GM19351 (cell line): ENCODE measurements at regions not wholly inside any gene's neighbourhood (a gene's known extent, or its start where the extent isn't known, plus 50 kb on each side); places are given as distances from the start of the nearest gene placed in this dataset.

Source experiments
- ATAC-seq: cut with Tn5 transposase; IDR thresholded peaks from one replicate; pipeline ENCODE4 v1.9.1; 2021; ENCODE audit warnings: mild to moderate bottlenecking, moderate library complexity; ENCODE audit not compliant: unreplicated experiment

DNA sequence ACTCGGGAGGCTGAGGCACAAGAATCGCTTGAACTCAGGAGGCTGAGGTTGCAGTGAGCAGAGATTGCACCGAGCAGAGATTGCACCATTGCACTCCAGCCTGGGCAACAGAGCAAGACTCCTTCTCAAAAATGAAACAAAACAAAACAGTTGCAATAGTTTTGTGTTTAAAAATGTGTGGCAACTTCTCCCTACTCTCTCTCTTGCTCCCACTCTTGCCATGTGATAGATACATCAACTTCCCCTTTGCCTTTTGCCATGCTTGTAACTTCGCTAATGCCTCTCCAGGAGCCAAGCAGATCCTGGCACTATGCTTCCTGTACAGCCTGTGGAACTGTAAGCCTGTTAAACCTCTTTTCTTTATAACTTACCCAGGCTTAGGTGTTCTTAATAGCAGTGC is 52.5 kb upstream of the INTU start:
- ATAC-seq, result no peak

- no peak for ATAC-seq
Measured at GRCh38 chr4:127580891-127581290, 51.9 kb upstream of the INTU start.
